ENCODE measurements at regions not wholly inside any gene's neighbourhood (a gene's known extent, or its start where the extent isn't known, plus 50 kb on each side); places are given as distances from the start of the nearest gene placed in this dataset. TPM values are rescaled to one million over a fixed set of nuclear protein-coding genes. Genes with fewer than 3 reads are reported as not detected.

GRCh38 chr3:159938714-159939113, 49.9 kb upstream of the IL12A start:
- Histone ChIP-seq H3K79me2 (ENCODE audit: control insufficient read depth, insufficient read depth, low read length) (no peaks in the 10 kb centered on the region), H3K4me1 (replicated peaks in 1 of 2; ENCODE audit: control insufficient read depth in 2 of 2, insufficient read depth in 2 of 2, low read length in 2 of 2) (no peaks in the 10 kb centered on the region), H3K9me3 (replicated peaks; ENCODE audit: control insufficient read depth, insufficient read depth, low read depth, low read length) (no peaks in the 10 kb centered on the region), H4K20me1 (replicated peaks; ENCODE audit: control insufficient read depth, insufficient read depth, low read length) (no peaks in the 10 kb centered on the region), H3K9me1 (ENCODE audit: control insufficient read depth, insufficient read depth, low read length) (no peaks in the 10 kb centered on the region), H3K27ac (ENCODE audit: extremely low read depth, low read depth, low read length) (no peak overlapping the region), H3K9ac (ENCODE audit: insufficient read depth in 1 of 2, low read depth in 2 of 2, low read length in 2 of 2) (no peak overlapping the region), H2AFZ (ENCODE audit: low read depth, low read length) (no peak overlapping the region), H3K4me3 (no peak overlapping the region), H3K4me2 (ENCODE audit: insufficient read depth, low read length) (no peak overlapping the region), H3K36me3 (ENCODE audit: control insufficient read depth, insufficient read depth, low read length) (no peaks in the 10 kb centered on the region), H3K27me3 (ENCODE audit: control insufficient read depth in 2 of 2, insufficient read depth in 2 of 2, low read length in 2 of 2) (no peaks in the 10 kb centered on the region)
- POLR2A ChIA-PET, result no interaction called here
- intact Hi-C loops (cut with micrococcal nuclease), result no loop called here
- BruUV-seq (replicated peaks), result no TSS peak
- no peak for DNase-seq (ENCODE audit: extremely low read depth in 1 of 4, low spot score in 3 of 4)
- ATAC-seq, result no peak
- in situ Hi-C loops (cut with MboI), result no loop called here
- TF ChIP-seq ETS2 (tag; IDR thresholded peaks at IDR 0.05; ENCODE audit: borderline replicate concordance, poor library complexity, severe bottlenecking) (no peak), TEAD1 (CRISPR knock-in tag; IDR thresholded peaks at IDR 0.05) (no peak), MTF1 (CRISPR knock-in tag; IDR thresholded peaks at IDR 0.05; ENCODE audit: borderline replicate concordance) (no peak), NFIX (CRISPR knock-in tag; IDR thresholded peaks at IDR 0.05; ENCODE audit: low read depth) (no peak), ELK3 (CRISPR knock-in tag; IDR thresholded peaks at IDR 0.05) (no peak), CTBP1 (IDR thresholded peaks at IDR 0.05; ENCODE audit: borderline replicate concordance) (no peak), L3MBTL2 (IDR thresholded peaks at IDR 0.05) (no peak), ZFP36 (IDR thresholded peaks at IDR 0.05; ENCODE audit: low read depth, low read length, partially characterized antibody) (no peak), ZNF174 (CRISPR knock-in tag; IDR thresholded peaks at IDR 0.05) (no peak), HDAC6 (IDR thresholded peaks at IDR 0.05; ENCODE audit: low read depth, low read length) (no peak), TARDBP (IDR thresholded peaks at IDR 0.05) (no peak), MLX (CRISPR knock-in tag; conservative IDR thresholded peaks at IDR 0.05) (no peak), KDM1A (IDR thresholded peaks at IDR 0.05) (no peak)
- CTCF ChIA-PET (ENCODE audit: low intra/inter-chr PET ratio), result no interaction called here
- no peak for FAIRE-seq
- 0% methylated on average over 2 of the region's 2 CpGs for WGBS (ENCODE audit: insufficient coverage, low coverage, missing lambda C conversion rate)

Small RNA genes in the stretch of these regions (microRNA-seq; reads per million reads assigned to microRNA genes)
- gene MIR3919 (ENCODE audit: borderline microRNAs expressed), result not detected

Small RNA genes in the stretch of these regions (small RNA-seq; reads per million reads assigned to genes)
- gene MIR3919 (not detected), gene RNU2-31P (not detected)
